Small intestine (tissue), 7 donors: ENCODE measurements at regions not wholly inside any gene's neighbourhood (a gene's known extent, or its start where the extent isn't known, plus 50 kb on each side); places are given as distances from the start of the nearest gene placed in this dataset.

ENCODE experiments used
- DNase-seq, 2 donors: peaks; one replicate each; pipeline versions ENCODE4 v3.0.0 to v3.0.0-alpha.2; 2013
- FAIRE-seq: peaks from 2 replicates; lab custom pipeline; 2012; peaks lifted over from hg19 to GRCh38; lab: Jason Lieb, UNC
- H3K27ac ChIP-seq, 3 donors: one replicate each; pipeline ENCODE4 v1.5.1; 2013; ENCODE audit warnings: low read length in 2 of 3, mild to moderate bottlenecking in 2 of 3, control low read depth in 1 of 3, inconsistent platforms in 1 of 3, low read depth in 1 of 3, moderate library complexity in 1 of 3
- H3K27me3 ChIP-seq, 3 donors: one replicate each; pipeline ENCODE4 v1.6.1; 2013; ENCODE audit warnings: low read length in 3 of 3, inconsistent platforms in 1 of 3; ENCODE audit not compliant: control insufficient read depth in 3 of 3, insufficient read depth in 3 of 3
- H3K36me3 ChIP-seq, 3 donors: one replicate each; pipeline ENCODE4 v1.6.1; 2013; ENCODE audit warnings: low read length in 3 of 3, inconsistent platforms in 1 of 3, low read depth in 1 of 3, mild to moderate bottlenecking in 1 of 3, moderate library complexity in 1 of 3; ENCODE audit not compliant: control insufficient read depth in 3 of 3, insufficient read depth in 2 of 3
- H3K4me1 ChIP-seq, 3 donors: one replicate each; pipeline ENCODE4 v1.6.1; 2013; ENCODE audit warnings: low read length in 2 of 3, inconsistent platforms in 1 of 3, low read depth in 1 of 3, mild to moderate bottlenecking in 1 of 3, moderate library complexity in 1 of 3; ENCODE audit not compliant: control insufficient read depth in 3 of 3, insufficient read depth in 2 of 3
- H3K4me3 ChIP-seq, 3 donors: one replicate each; pipeline ENCODE4 v1.5.1; 2013; ENCODE audit warnings: low read length in 3 of 3, control low read depth in 1 of 3, inconsistent platforms in 1 of 3, low read depth in 1 of 3, mild to moderate bottlenecking in 1 of 3, moderate library complexity in 1 of 3
- H3K9me3 ChIP-seq, 2 donors: one replicate each; pipeline ENCODE4 v1.6.1; 2013; ENCODE audit warnings: low read depth in 1 of 2, low read length in 1 of 2; ENCODE audit not compliant: control insufficient read depth in 2 of 2, insufficient read depth in 1 of 2
- WGBS, 3 donors: extraction: QIAGEN DNeasy Blood & Tissue Kit; methylation state at CpG; one replicate each; pipeline ENCODE4 v1.1.7; 2013; 5-methylcytosine and 5-hydroxymethylcytosine counted together
- donor health status: healthy with polysubstance abuse.
- donor health status: control.
- donor health status: control.
- donor health status: Bipolar disorder and iron deficiency.
- donor health status: healthy.

- 86 to 89% (median 89%) methylated on average over 11 of the region's 11 CpGs for WGBS, 3 donors
- no peaks in the 10 kb centered on the region for H3K36me3 ChIP-seq
- no peaks in the 10 kb centered on the region for H3K4me1 ChIP-seq
- peaks cover 0 to under 1% of the 10 kb centered on the region in 2 donors for H3K9me3 ChIP-seq
- no peak overlapping the region for H3K27ac ChIP-seq
- FAIRE-seq = no peak
- no peak overlapping the region for H3K4me3 ChIP-seq
- DNase-seq = no peak
- H3K27me3 ChIP-seq = no peaks in the 10 kb centered on the region
These were observed 54.7 kb upstream of the FAM110C start for GRCh38 chr2:101016-101415.
